H9 (cell line): ENCODE measurements at regions not wholly inside any gene's neighbourhood (a gene's known extent, or its start where the extent isn't known, plus 50 kb on each side); places are given as distances from the start of the nearest gene placed in this dataset.

ENCODE experiments used
- DNase-seq: peaks from one replicate; pipeline ENCODE4 v3.0.0-alpha.2; 2017
- H2AFZ ChIP-seq: one replicate; pipeline ENCODE4 v1.6.1; 2013; ENCODE audit warnings: mild to moderate bottlenecking, low read length, control low read depth, moderate library complexity
- H2AK5ac ChIP-seq: 2 replicates; pipeline ENCODE4 v1.6.1; 2013; ENCODE audit warnings: low read length, control low read depth, mixed read lengths; ENCODE audit not compliant: insufficient read length
- H2BK120ac ChIP-seq: one replicate; pipeline ENCODE4 v1.6.1; 2013; ENCODE audit warnings: low read depth, mild to moderate bottlenecking, low read length, control low read depth, inconsistent platforms; ENCODE audit not compliant: poor library complexity, severe bottlenecking
- H2BK12ac ChIP-seq: 2 replicates; pipeline ENCODE4 v1.6.1; 2013; ENCODE audit warnings: low read length, control low read depth, mixed read lengths, low read depth; ENCODE audit not compliant: insufficient read length
- H2BK15ac ChIP-seq: 2 replicates; pipeline ENCODE4 v1.6.1; 2013; ENCODE audit warnings: low read depth, low read length, control low read depth
- H2BK20ac ChIP-seq: one replicate; pipeline ENCODE4 v1.6.1; 2013; ENCODE audit warnings: low read depth, mild to moderate bottlenecking, low read length, control low read depth, inconsistent platforms; ENCODE audit not compliant: poor library complexity, severe bottlenecking
- H2BK5ac ChIP-seq: 2 replicates; pipeline ENCODE4 v1.6.1; 2013; ENCODE audit warnings: low read length, control low read depth, mixed read lengths; ENCODE audit not compliant: insufficient read length
- H3K14ac ChIP-seq: 2 replicates; pipeline ENCODE4 v1.6.1; 2013; ENCODE audit warnings: low read length, control low read depth; ENCODE audit not compliant: insufficient read depth
- H3K18ac ChIP-seq: 2 replicates; pipeline ENCODE4 v1.6.1; 2013; ENCODE audit warnings: low read depth, mild to moderate bottlenecking, mixed read lengths, low read length, control low read depth; ENCODE audit not compliant: insufficient read length
- H3K23ac ChIP-seq: 2 replicates; pipeline ENCODE4 v1.6.1; 2013; ENCODE audit warnings: low read length, control low read depth, mixed read lengths, low read depth; ENCODE audit not compliant: insufficient read length
- H3K23me2 ChIP-seq: 2 replicates; pipeline ENCODE4 v1.6.1; 2013; ENCODE audit warnings: low read depth, mild to moderate bottlenecking, mixed read lengths, low read length, control low read depth; ENCODE audit not compliant: insufficient read length, poor library complexity, severe bottlenecking
- H3K27ac ChIP-seq: 2 replicates; pipeline ENCODE4 v1.5.1; 2013; ENCODE audit warnings: low read length, control low read depth, mixed read lengths, low read depth; ENCODE audit not compliant: insufficient read length
- H3K27me3 ChIP-seq: 2 replicates; pipeline ENCODE4 v1.6.1; 2013; ENCODE audit warnings: low read length, control low read depth, inconsistent platforms; ENCODE audit not compliant: insufficient read depth
- H3K4ac ChIP-seq: 2 replicates; pipeline ENCODE4 v1.6.1; 2013; ENCODE audit warnings: low read depth, mild to moderate bottlenecking, control low read depth, inconsistent platforms, low read length, moderate library complexity
- H3K4me1 ChIP-seq: 2 replicates; pipeline ENCODE4 v1.6.1; 2013; ENCODE audit warnings: low read length, control low read depth, inconsistent platforms; ENCODE audit not compliant: insufficient read depth
- H3K4me2 ChIP-seq: 2 replicates; pipeline ENCODE4 v1.6.1; 2013; ENCODE audit warnings: low read length, control low read depth, mixed read lengths; ENCODE audit not compliant: insufficient read length, insufficient read depth
- H3K56ac ChIP-seq: 2 replicates; pipeline ENCODE4 v1.6.1; 2013; ENCODE audit warnings: low read depth, mild to moderate bottlenecking, mixed read lengths, low read length, control low read depth; ENCODE audit not compliant: insufficient read length
- H3K79me1 ChIP-seq: 2 replicates; pipeline ENCODE4 v1.6.1; 2013; ENCODE audit warnings: low read depth, mild to moderate bottlenecking, moderate library complexity, low read length, control low read depth, inconsistent platforms; ENCODE audit not compliant: insufficient read depth, poor library complexity, severe bottlenecking
- H3K79me2 ChIP-seq: 2 replicates; pipeline ENCODE4 v1.6.1; 2013; ENCODE audit warnings: low read length, control low read depth, inconsistent platforms; ENCODE audit not compliant: insufficient read depth
- H3K9ac ChIP-seq: 2 replicates; pipeline ENCODE4 v1.6.1; 2013; ENCODE audit warnings: low read length, control low read depth, mixed read lengths; ENCODE audit not compliant: insufficient read length; ENCODE audit errors: extremely low read depth
- H3K9me3 ChIP-seq: one replicate; pipeline ENCODE4 v1.6.1; 2013; ENCODE audit warnings: low read depth, low read length, inconsistent platforms; ENCODE audit not compliant: control insufficient read depth
- H3T11ph ChIP-seq: one replicate; pipeline ENCODE4 v1.6.1; 2013; ENCODE audit warnings: mild to moderate bottlenecking, low read length, control low read depth, inconsistent platforms
- H4K20me1 ChIP-seq: one replicate; pipeline ENCODE4 v1.6.1; 2013; ENCODE audit not compliant: control insufficient read depth, insufficient read length, insufficient read depth
- H4K5ac ChIP-seq: 2 replicates; pipeline ENCODE4 v1.6.1; 2013; ENCODE audit warnings: low read depth, mild to moderate bottlenecking, mixed read lengths, low read length, control low read depth; ENCODE audit not compliant: insufficient read length
- H4K8ac ChIP-seq: replicated peaks from 2 replicates; pipeline ENCODE4 v1.6.1; 2013; ENCODE audit warnings: low read length, control low read depth, mixed read lengths, low read depth; ENCODE audit not compliant: insufficient read length
- H4K91ac ChIP-seq: 2 replicates; pipeline ENCODE4 v1.6.1; 2013; ENCODE audit warnings: low read depth, mild to moderate bottlenecking, moderate library complexity, mixed read lengths, low read length, control low read depth; ENCODE audit not compliant: insufficient read length
- H3K27ac Mint-ChIP-seq, 3 experiments: 2 replicates in 2 of 3; 3 replicates in 1 of 3; pipeline ENCODE4 v1.8.0; 2020 to 2021; ENCODE audit warnings: mixed read lengths in 3 of 3, mild to moderate bottlenecking in 1 of 3, moderate library complexity in 1 of 3
- H3K27me3 Mint-ChIP-seq: 2 replicates; pipeline ENCODE4 v1.8.0; 2021; ENCODE audit warnings: low read depth, mild to moderate bottlenecking, moderate library complexity, mixed read lengths
- H3K36me3 Mint-ChIP-seq, 3 experiments: 2 replicates in 2 of 3; 3 replicates in 1 of 3; pipeline ENCODE4 v1.8.0; 2020 to 2021; ENCODE audit warnings: low read depth in 3 of 3, mixed read lengths in 3 of 3; ENCODE audit not compliant: insufficient read depth in 1 of 3
- H3K4me1 Mint-ChIP-seq, 2 experiments: 2 replicates each; pipeline ENCODE4 v1.8.0; 2020; ENCODE audit warnings: mixed read lengths in 2 of 2
- H3K4me3 Mint-ChIP-seq, 2 experiments: 2 replicates in 1 of 2; 3 replicates in 1 of 2; pipeline ENCODE4 v1.8.0; 2020 to 2021; ENCODE audit warnings: mild to moderate bottlenecking in 2 of 2, mixed read lengths in 2 of 2, moderate library complexity in 1 of 2
- H3K9me3 Mint-ChIP-seq, 2 experiments: 2 replicates in 1 of 2; 3 replicates in 1 of 2; pipeline ENCODE4 v1.8.0; 2020; ENCODE audit warnings: mild to moderate bottlenecking in 2 of 2, mixed read lengths in 2 of 2, moderate library complexity in 1 of 2
- CTCF ChIP-seq: fragments of 200-600 bp; sonication (generic); conservative IDR thresholded peaks from 3 replicates; pipeline ENCODE4 v1.8.0; 2021; ENCODE audit warnings: antibody characterized with exemption, mild to moderate bottlenecking
- WGBS: extraction: QIAGEN DNeasy Blood & Tissue Kit; methylation state at CpG from one replicate; pipeline ENCODE4 v1.1.7; 2013; ENCODE audit warnings: missing lambda C conversion rate, low lambda C conversion rate, mixed read lengths; ENCODE audit not compliant: insufficient read length; ENCODE audit errors: extremely low coverage; 5-methylcytosine and 5-hydroxymethylcytosine counted together

- H4K8ac ChIP-seq, result no peak overlapping the region
- no peaks in the 10 kb centered on the region for H3K27me3 ChIP-seq
- no peaks in the 10 kb centered on the region; the same call in 1 of the 2 replicates for H3K4me1 ChIP-seq
- no peak for DNase-seq
- H3K18ac ChIP-seq, result no peak overlapping the region
- no peaks in the 10 kb centered on the region for H3K79me1 ChIP-seq
- no peak overlapping the region for H3K9ac ChIP-seq
- H3K4me1 Mint-ChIP-seq, result peaks cover 17 to 18% of the 10 kb centered on the region in 2 experiments
- H4K20me1 ChIP-seq, result no peaks in the 10 kb centered on the region
- H3K9me3 ChIP-seq, result no peaks in the 10 kb centered on the region
- H3K27ac ChIP-seq, result no peak overlapping the region
- H3K4me3 Mint-ChIP-seq, result no peak overlapping the region
- H2BK12ac ChIP-seq, result no peak overlapping the region
- no peak overlapping the region for H2AK5ac ChIP-seq
- TF ChIP-seq CTCF, result no peak
- H3K23ac ChIP-seq, result no peak overlapping the region
- H2BK20ac ChIP-seq, result no peak overlapping the region
- no peaks in the 10 kb centered on the region for H3K27me3 Mint-ChIP-seq
- WGBS, result no CpG with 5 or more reads among the region's 6 CpGs
- H3K14ac ChIP-seq, result no peak overlapping the region
- no peak overlapping the region for H3K4ac ChIP-seq
- H2BK120ac ChIP-seq, result no peak overlapping the region
- no peak overlapping the region for H3K27ac Mint-ChIP-seq
- no peak overlapping the region for H4K5ac ChIP-seq
- no peaks in the 10 kb centered on the region for H3K36me3 Mint-ChIP-seq
- H3K4me2 ChIP-seq, result no peak overlapping the region
- H3K56ac ChIP-seq, result no peak overlapping the region
- H4K91ac ChIP-seq, result no peak overlapping the region
- no peaks in the 10 kb centered on the region for H3K23me2 ChIP-seq
- H3T11ph ChIP-seq, result no peak overlapping the region
- H2AFZ ChIP-seq, result no peak overlapping the region
- no peaks in the 10 kb centered on the region for H3K79me2 ChIP-seq
- no peak overlapping the region for H2BK15ac ChIP-seq
- no peak overlapping the region for H2BK5ac ChIP-seq
- peaks cover 0 to 4% of the 10 kb centered on the region in 2 experiments; a peak in 1 of 5 replicates for H3K9me3 Mint-ChIP-seq
These were observed 1016.2 kb upstream of the EEF2KMT start for GRCh38 chr16:6113749-6114148.
